ENCODE measurements at regions not wholly inside any gene's neighbourhood (a gene's known extent, or its start where the extent isn't known, plus 50 kb on each side); places are given as distances from the start of the nearest gene placed in this dataset.

GRCh38 chr2:67842375-67842959 lies 220.3 kb downstream of the C1D start:
- TF ChIP-seq, protein P1, sequence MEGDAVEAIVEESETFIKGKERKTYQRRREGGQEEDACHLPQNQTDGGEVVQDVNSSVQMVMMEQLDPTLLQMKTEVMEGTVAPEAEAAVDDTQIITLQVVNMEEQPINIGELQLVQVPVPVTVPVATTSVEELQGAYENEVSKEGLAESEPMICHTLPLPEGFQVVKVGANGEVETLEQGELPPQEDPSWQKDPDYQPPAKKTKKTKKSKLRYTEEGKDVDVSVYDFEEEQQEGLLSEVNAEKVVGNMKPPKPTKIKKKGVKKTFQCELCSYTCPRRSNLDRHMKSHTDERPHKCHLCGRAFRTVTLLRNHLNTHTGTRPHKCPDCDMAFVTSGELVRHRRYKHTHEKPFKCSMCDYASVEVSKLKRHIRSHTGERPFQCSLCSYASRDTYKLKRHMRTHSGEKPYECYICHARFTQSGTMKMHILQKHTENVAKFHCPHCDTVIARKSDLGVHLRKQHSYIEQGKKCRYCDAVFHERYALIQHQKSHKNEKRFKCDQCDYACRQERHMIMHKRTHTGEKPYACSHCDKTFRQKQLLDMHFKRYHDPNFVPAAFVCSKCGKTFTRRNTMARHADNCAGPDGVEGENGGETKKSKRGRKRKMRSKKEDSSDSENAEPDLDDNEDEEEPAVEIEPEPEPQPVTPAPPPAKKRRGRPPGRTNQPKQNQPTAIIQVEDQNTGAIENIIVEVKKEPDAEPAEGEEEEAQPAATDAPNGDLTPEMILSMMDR (IDR thresholded peaks at IDR 0.05) = no peak
- no peak for TF ChIP-seq POLR2A (IDR thresholded peaks at IDR 0.05)

All from body of pancreas (tissue), 4 donors.